Endodermal cell (in vitro differentiated cells): ENCODE measurements at regions not wholly inside any gene's neighbourhood (a gene's known extent, or its start where the extent isn't known, plus 50 kb on each side); places are given as distances from the start of the nearest gene placed in this dataset.

Source experiments
- DNase-seq: peaks from one replicate; pipeline ENCODE4 v3.0.0-alpha.2; 2017
- H3K27ac ChIP-seq: 2 replicates; pipeline ENCODE4 v1.5.1; 2013; ENCODE audit warnings: mild to moderate bottlenecking, low read depth, low read length, moderate library complexity
- H3K27me3 ChIP-seq: 2 replicates; pipeline ENCODE4 v1.6.1; 2013; ENCODE audit warnings: mild to moderate bottlenecking, low read length, moderate library complexity; ENCODE audit not compliant: insufficient read depth, control insufficient read depth, poor library complexity, severe bottlenecking
- H3K36me3 ChIP-seq: 2 replicates; pipeline ENCODE4 v1.7.0; 2013; ENCODE audit warnings: mild to moderate bottlenecking, low read length, moderate library complexity; ENCODE audit not compliant: control insufficient read depth, insufficient read depth
- H3K4me1 ChIP-seq: one replicate; pipeline ENCODE4 v1.7.0; 2013; ENCODE audit warnings: low read length; ENCODE audit not compliant: control insufficient read depth, insufficient read depth
- H3K4me3 ChIP-seq: 2 replicates; pipeline ENCODE4 v1.5.1; 2013; ENCODE audit warnings: mild to moderate bottlenecking, low read length, moderate library complexity
- H3K9ac ChIP-seq: 2 replicates; pipeline ENCODE4 v1.6.1; 2013; ENCODE audit warnings: mild to moderate bottlenecking, low read length, moderate library complexity; ENCODE audit not compliant: poor library complexity, severe bottlenecking; ENCODE audit errors: extremely low read depth
- H3K9me3 ChIP-seq: 2 replicates; pipeline ENCODE4 v1.6.1; 2013; ENCODE audit warnings: mild to moderate bottlenecking, low read length, moderate library complexity; ENCODE audit not compliant: control insufficient read depth
- H3K27ac Mint-ChIP-seq: 2 replicates; pipeline ENCODE4 v1.8.0; 2020; ENCODE audit warnings: mixed read lengths
- H3K27me3 Mint-ChIP-seq: 2 replicates; pipeline ENCODE4 v1.8.0; 2021; ENCODE audit warnings: mild to moderate bottlenecking, mixed read lengths; ENCODE audit not compliant: insufficient read depth
- H3K36me3 Mint-ChIP-seq: 2 replicates; pipeline ENCODE4 v1.8.0; 2020; ENCODE audit warnings: low read depth, mixed read lengths
- H3K4me1 Mint-ChIP-seq: 2 replicates; pipeline ENCODE4 v1.8.0; 2020; ENCODE audit warnings: mixed read lengths
- H3K4me3 Mint-ChIP-seq: 2 replicates; pipeline ENCODE4 v1.8.0; 2020; ENCODE audit warnings: mild to moderate bottlenecking, moderate library complexity, mixed read lengths
- H3K9me3 Mint-ChIP-seq: 2 replicates; pipeline ENCODE4 v1.8.0; 2020; ENCODE audit warnings: mild to moderate bottlenecking, mixed read lengths
- WGBS, 2 experiments: methylation state at CpG; one replicate each; pipeline versions ENCODE4 v1.1.5 to v1.1.7; 2013; ENCODE audit warnings: missing lambda C conversion rate in 2 of 2, mixed read lengths in 1 of 2; ENCODE audit not compliant: insufficient coverage in 1 of 2, insufficient read length in 1 of 2; 5-methylcytosine and 5-hydroxymethylcytosine counted together
- TF ChIP-seq, protein P1 (sequence below): fragments of 200-600 bp; sonication (generic); conservative IDR thresholded peaks from 2 replicates; pipeline ENCODE4 v1.5.0; 2021; ENCODE audit warnings: antibody characterized with exemption, mild to moderate bottlenecking

DNA sequence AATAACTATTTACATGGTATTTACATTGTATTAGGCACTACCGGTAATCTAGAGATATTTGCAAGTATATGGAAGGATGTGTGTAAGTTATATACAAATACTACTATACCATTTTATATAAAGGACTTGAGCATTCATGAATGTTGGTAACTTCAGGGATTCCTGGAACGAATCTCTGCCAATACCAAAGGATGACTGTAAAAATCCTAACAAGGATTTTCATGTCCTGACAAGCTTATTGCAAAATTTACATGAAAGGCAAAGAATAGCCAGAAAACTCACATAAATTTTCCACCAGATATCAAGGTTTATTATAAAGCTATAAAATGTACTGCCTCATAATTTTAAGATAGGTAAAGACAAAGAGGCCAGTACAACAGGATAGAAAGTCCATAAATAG lies 325.2 kb upstream of the NRIP1 start:
- Mint-ChIP-seq H3K9me3 (peaks cover 16% of the 10 kb centered on the region), H3K27ac (no peak overlapping the region), H3K36me3 (peaks cover 3% of the 10 kb centered on the region), H3K27me3 (no peaks in the 10 kb centered on the region), H3K4me3 (no peak overlapping the region), H3K4me1 (no peaks in the 10 kb centered on the region)
- Histone ChIP-seq H3K27ac (no peak overlapping the region), H3K36me3 (no peaks in the 10 kb centered on the region), H3K4me3 (no peak overlapping the region), H3K4me1 (no peaks in the 10 kb centered on the region), H3K9ac (no peak overlapping the region), H3K9me3 (peaks cover 15% of the 10 kb centered on the region), H3K27me3 (no peaks in the 10 kb centered on the region)
- no peak for DNase-seq
- 90% methylated on average over 1 of the region's 2 CpGs; no CpG with 5 or more reads in 1 of the 2 experiments for WGBS, 2 experiments
- TF ChIP-seq, protein P1, sequence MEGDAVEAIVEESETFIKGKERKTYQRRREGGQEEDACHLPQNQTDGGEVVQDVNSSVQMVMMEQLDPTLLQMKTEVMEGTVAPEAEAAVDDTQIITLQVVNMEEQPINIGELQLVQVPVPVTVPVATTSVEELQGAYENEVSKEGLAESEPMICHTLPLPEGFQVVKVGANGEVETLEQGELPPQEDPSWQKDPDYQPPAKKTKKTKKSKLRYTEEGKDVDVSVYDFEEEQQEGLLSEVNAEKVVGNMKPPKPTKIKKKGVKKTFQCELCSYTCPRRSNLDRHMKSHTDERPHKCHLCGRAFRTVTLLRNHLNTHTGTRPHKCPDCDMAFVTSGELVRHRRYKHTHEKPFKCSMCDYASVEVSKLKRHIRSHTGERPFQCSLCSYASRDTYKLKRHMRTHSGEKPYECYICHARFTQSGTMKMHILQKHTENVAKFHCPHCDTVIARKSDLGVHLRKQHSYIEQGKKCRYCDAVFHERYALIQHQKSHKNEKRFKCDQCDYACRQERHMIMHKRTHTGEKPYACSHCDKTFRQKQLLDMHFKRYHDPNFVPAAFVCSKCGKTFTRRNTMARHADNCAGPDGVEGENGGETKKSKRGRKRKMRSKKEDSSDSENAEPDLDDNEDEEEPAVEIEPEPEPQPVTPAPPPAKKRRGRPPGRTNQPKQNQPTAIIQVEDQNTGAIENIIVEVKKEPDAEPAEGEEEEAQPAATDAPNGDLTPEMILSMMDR = no peak

DNA sequence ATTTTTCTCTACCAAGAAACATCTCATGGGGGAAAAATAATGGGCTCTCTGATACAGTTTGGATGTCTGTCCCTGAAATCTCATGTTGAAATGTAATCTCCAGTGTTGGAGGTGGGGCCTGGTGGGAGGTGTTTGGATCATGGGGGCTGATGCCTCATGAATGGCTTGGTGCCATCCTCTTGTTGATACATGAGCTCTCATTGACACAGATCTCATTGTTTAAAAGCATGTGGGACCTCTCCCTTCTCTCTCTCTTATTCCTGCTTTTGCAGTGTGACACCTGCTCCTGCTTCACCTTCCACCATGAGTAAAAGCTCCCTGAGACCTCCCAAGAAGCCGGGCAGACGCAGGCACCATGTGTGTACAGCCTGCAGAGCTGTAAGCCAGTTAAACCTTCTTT lies 332.5 kb upstream of the NRIP1 start:
- no peaks in the 10 kb centered on the region for H3K27me3 Mint-ChIP-seq
- DNase-seq = no peak
- WGBS, 2 experiments = 100% methylated on average over 2 of the region's 2 CpGs; no CpG with 5 or more reads in 1 of the 2 experiments

DNA sequence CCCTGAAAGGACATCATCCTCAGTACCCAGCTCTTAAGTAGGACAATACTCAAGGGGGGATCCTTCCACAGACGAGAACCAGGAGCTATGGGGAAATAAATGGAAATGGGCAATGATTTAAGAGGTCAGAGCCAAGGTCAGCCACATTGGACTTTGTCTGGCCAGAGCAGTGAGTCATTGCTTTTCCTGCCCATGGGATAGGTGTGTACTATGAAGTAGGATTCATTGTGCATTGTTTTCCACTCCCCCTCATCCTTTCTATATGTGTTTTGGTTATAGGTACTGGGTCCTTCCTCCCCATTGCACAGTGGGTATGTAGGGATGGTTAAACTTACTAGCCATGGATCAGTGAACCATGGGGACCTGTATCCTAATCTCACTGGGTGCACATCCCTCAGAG lies 328.9 kb upstream of the USP25 start:
- Histone ChIP-seq H3K36me3 (no peaks in the 10 kb centered on the region), H3K27me3 (no peaks in the 10 kb centered on the region), H3K9ac (no peak overlapping the region), H3K27ac (no peak overlapping the region), H3K4me3 (no peak overlapping the region), H3K9me3 (no peaks in the 10 kb centered on the region), H3K4me1 (no peaks in the 10 kb centered on the region)
- TF ChIP-seq, protein P1 = no peak
- no peaks in the 10 kb centered on the region for H3K36me3 Mint-ChIP-seq
- H3K27me3 Mint-ChIP-seq = no peaks in the 10 kb centered on the region
- H3K4me3 Mint-ChIP-seq = no peak overlapping the region
- no peak for DNase-seq
- peaks cover 7% of the 10 kb centered on the region for H3K4me1 Mint-ChIP-seq
- H3K27ac Mint-ChIP-seq = no peak overlapping the region
- 60 to 88% methylated on average over 1 of the region's 1 CpG for WGBS, 2 experiments
- H3K9me3 Mint-ChIP-seq = peaks cover 3% of the 10 kb centered on the region

More for the DNA sequence above, 332.5 kb upstream of the NRIP1 start:
- H3K27me3 ChIP-seq = no peaks in the 10 kb centered on the region
- H3K36me3 ChIP-seq = no peaks in the 10 kb centered on the region
- H3K27ac ChIP-seq = no peak overlapping the region
- no peaks in the 10 kb centered on the region for H3K9me3 ChIP-seq
- no peak overlapping the region for H3K9ac ChIP-seq
- TF ChIP-seq, protein P1 = no peak
- H3K4me3 ChIP-seq = no peak overlapping the region
- no peak overlapping the region for H3K27ac Mint-ChIP-seq
- H3K36me3 Mint-ChIP-seq = no peaks in the 10 kb centered on the region
- peaks cover 3% of the 10 kb centered on the region for H3K4me1 Mint-ChIP-seq
- no peak overlapping the region for H3K4me3 Mint-ChIP-seq
- peaks cover under 1% of the 10 kb centered on the region for H3K9me3 Mint-ChIP-seq
- H3K4me1 ChIP-seq = no peaks in the 10 kb centered on the region
